Kidney epithelial cell (primary cell): ENCODE measurements at regions not wholly inside any gene's neighbourhood (a gene's known extent, or its start where the extent isn't known, plus 50 kb on each side); places are given as distances from the start of the nearest gene placed in this dataset.

ENCODE experiments used
- DNase-seq: peaks from one replicate; pipeline ENCODE4 v3.0.0-alpha.2; 2010; ENCODE audit warnings: low read depth
- H3K27me3 ChIP-seq: 2 replicates; pipeline ENCODE4 v1.6.0; 2011; ENCODE audit warnings: low read length; ENCODE audit not compliant: control insufficient read depth, insufficient read depth
- H3K36me3 ChIP-seq: 2 replicates; pipeline ENCODE4 v1.5.1; 2011; ENCODE audit warnings: low read length; ENCODE audit not compliant: control insufficient read depth, insufficient read depth
- H3K4me3 ChIP-seq: 2 replicates; pipeline ENCODE4 v1.5.1; 2011; ENCODE audit warnings: low read depth, mild to moderate bottlenecking, control low read depth, low read length
- TF ChIP-seq, protein P1 (sequence below): IDR thresholded peaks from 2 replicates; pipeline ENCODE4 v1.5.1; 2011; ENCODE audit warnings: mild to moderate bottlenecking, moderate library complexity, low read length, control low read depth, inconsistent platforms; ENCODE audit not compliant: insufficient read depth, poor library complexity, severe bottlenecking

DNA sequence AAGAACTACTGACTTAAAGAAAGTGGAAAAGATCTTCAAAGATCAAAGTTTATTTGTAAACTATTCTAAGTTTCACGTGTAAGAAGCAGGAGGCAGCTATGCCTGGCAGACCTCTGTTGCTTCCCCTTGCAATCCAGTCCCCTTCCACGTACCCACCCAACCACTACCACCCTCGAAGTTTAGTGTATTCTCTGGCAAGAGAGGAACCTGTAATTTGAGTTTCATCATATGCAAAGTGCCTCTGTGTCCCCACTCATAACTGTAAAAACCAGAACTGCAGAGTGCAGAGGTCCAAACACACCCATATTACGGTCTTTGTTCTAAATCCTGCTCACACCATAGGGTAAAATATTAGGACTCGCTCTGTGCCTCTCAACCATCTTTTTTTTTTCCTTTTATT lies 75.8 kb upstream of the FRY start:
- no peaks in the 10 kb centered on the region for H3K36me3 ChIP-seq
- no peak overlapping the region for H3K4me3 ChIP-seq
- TF ChIP-seq, protein P1, sequence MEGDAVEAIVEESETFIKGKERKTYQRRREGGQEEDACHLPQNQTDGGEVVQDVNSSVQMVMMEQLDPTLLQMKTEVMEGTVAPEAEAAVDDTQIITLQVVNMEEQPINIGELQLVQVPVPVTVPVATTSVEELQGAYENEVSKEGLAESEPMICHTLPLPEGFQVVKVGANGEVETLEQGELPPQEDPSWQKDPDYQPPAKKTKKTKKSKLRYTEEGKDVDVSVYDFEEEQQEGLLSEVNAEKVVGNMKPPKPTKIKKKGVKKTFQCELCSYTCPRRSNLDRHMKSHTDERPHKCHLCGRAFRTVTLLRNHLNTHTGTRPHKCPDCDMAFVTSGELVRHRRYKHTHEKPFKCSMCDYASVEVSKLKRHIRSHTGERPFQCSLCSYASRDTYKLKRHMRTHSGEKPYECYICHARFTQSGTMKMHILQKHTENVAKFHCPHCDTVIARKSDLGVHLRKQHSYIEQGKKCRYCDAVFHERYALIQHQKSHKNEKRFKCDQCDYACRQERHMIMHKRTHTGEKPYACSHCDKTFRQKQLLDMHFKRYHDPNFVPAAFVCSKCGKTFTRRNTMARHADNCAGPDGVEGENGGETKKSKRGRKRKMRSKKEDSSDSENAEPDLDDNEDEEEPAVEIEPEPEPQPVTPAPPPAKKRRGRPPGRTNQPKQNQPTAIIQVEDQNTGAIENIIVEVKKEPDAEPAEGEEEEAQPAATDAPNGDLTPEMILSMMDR = no peak
- no peak for DNase-seq
- no peaks in the 10 kb centered on the region for H3K27me3 ChIP-seq

- TF ChIP-seq, protein P1 = no peak
- no peaks in the 10 kb centered on the region for H3K27me3 ChIP-seq
- no peaks in the 10 kb centered on the region for H3K36me3 ChIP-seq
- no peak overlapping the region for H3K4me3 ChIP-seq
- no peak for DNase-seq
Observed at GRCh38 chr13:31956980-31957644, 74.5 kb upstream of the FRY start.

GRCh38 chr13:31957772-31958171 lies 73.8 kb upstream of the FRY start:
- Histone ChIP-seq H3K36me3 (no peaks in the 10 kb centered on the region), H3K27me3 (no peaks in the 10 kb centered on the region), H3K4me3 (no peak overlapping the region)
- no peak for DNase-seq
- TF ChIP-seq, protein P1 = no peak

DNA sequence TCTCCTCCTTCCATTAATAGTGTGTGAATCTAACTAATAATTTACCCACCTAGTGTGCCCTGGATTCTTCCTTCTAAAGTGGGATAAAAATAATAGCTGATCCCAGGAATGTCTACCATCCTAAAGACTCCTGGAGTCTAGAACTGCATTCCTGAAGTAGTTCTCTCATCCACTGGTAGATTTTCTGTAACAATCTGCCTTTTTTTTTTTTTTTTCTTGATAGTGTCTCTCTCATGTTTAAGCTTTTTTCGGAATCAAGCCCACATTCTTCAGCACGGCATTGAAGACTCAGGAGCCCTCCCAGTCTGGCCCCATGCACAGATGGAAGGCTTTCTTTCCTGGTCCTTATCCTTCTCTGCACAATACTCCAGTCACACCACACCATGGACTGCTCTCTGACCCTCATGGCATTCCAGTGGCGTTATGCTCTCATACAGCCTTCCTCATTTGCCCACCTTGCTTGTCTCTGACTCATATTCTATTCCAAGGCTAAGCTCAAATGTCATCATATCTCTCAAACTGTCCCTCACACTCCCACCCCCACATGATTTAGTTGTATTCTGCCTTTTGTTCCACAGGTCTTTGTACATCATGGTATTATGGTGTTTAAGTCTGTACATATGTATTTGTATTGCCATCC lies 68.7 kb upstream of the FRY start:
- TF ChIP-seq, protein P1 = no peak
- no peaks in the 10 kb centered on the region for H3K27me3 ChIP-seq
- H3K4me3 ChIP-seq = no peak overlapping the region
- H3K36me3 ChIP-seq = no peaks in the 10 kb centered on the region
- DNase-seq = no peak

DNA sequence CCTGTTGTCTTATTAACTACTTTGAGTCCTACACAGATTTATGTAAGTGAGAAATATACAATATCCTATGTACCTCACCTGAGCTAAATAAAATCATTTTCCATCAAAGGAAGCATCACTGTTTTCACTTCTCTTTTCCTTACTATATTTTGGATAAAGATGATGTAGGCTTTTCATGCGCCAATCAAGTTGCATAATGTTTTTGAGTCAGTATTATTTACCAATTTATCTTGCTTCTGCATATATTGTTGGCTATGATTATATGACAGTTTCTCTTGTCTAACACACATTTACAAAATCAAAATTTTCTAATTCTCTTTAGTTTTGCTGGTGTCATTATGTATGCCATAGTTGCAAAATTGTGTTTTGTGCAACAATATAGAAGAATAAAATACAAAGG lies 67.9 kb upstream of the FRY start:
- DNase-seq = no peak
- H3K36me3 ChIP-seq = no peaks in the 10 kb centered on the region
- TF ChIP-seq, protein P1 = no peak
- no peak overlapping the region for H3K4me3 ChIP-seq
- H3K27me3 ChIP-seq = no peaks in the 10 kb centered on the region

- no peak overlapping the region for H3K4me3 ChIP-seq
- no peaks in the 10 kb centered on the region for H3K36me3 ChIP-seq
- TF ChIP-seq, protein P1 = no peak
- no peaks in the 10 kb centered on the region for H3K27me3 ChIP-seq
- no peak for DNase-seq
Observed at GRCh38 chr13:31964168-31964567, 67.4 kb upstream of the FRY start.
